GM12891 (cell line): ENCODE measurements at regions not wholly inside any gene's neighbourhood (a gene's known extent, or its start where the extent isn't known, plus 50 kb on each side); places are given as distances from the start of the nearest gene placed in this dataset.

Experiments
- POLR2A ChIP-seq: IDR thresholded peaks from 2 replicates; pipeline ENCODE4 v1.6.1; 2011; ENCODE audit warnings: low read depth, low read length, control low read depth
- POLR2AphosphoS5 ChIP-seq: IDR thresholded peaks from 2 replicates; pipeline ENCODE4 v1.6.1; 2011; ENCODE audit warnings: low read depth, low read length, control low read depth
- TAF1 ChIP-seq: IDR thresholded peaks from 2 replicates; pipeline ENCODE4 v1.6.1; 2011; ENCODE audit warnings: low read depth, low read length, control low read depth

- TF ChIP-seq POLR2A (no peak), TAF1 (no peak), POLR2AphosphoS5 (no peak)
Observed at GRCh38 chr22:27309697-27310096, 491.9 kb downstream of the MN1 start.
